HepG2 (cell line): ENCODE measurements at regions not wholly inside any gene's neighbourhood (a gene's known extent, or its start where the extent isn't known, plus 50 kb on each side); places are given as distances from the start of the nearest gene placed in this dataset.

Experiments
- ATAC-seq: fragments of 200-7000 bp; cut with Tn5 transposase; 3 replicates; pipeline ENCODE4 v1.9.1; 2020; ENCODE audit warnings: mild to moderate bottlenecking, moderate library complexity
- BruUV-seq: library from RNA; stranded (reverse); fragments of 400-500 nt; replicated peaks from 2 replicates; lab custom pipeline; 2021; lab: Mats Ljungman, UMichigan
- CTCF ChIA-PET: fragments of 300-600 bp; formaldehyde crosslinking; extraction: SDS; loops from one replicate; lab custom pipeline; 2021; ENCODE audit warnings: low total read pairs, inconsistent platforms, low intra/inter-chr PET ratio; lab: Yijun Ruan, JAX
- POLR2A ChIA-PET: fragments of 350-600 bp; sonication (Branson Sonifier 250); formaldehyde crosslinking; loops from one replicate; lab custom pipeline; 2020; ENCODE audit warnings: antibody characterized with exemption, inconsistent platforms; lab: Yijun Ruan, JAX
- DNase-seq: peaks from one replicate; pipeline ENCODE4 v3.0.0-alpha.2; 2015; ENCODE audit warnings: low spot score
- FAIRE-seq: peaks from 3 replicates; lab custom pipeline; 2011; peaks lifted over from hg19 to GRCh38; lab: Jason Lieb, UNC
- H2AFZ ChIP-seq: one replicate; pipeline ENCODE4 v1.6.1; 2011; ENCODE audit warnings: low read length, inconsistent platforms
- H3K27ac ChIP-seq: fragments of 300-600 bp; 3 replicates; pipeline ENCODE4 v1.8.0; 2011; ENCODE audit warnings: mixed run types, mild to moderate bottlenecking, mixed read lengths, low read length, inconsistent platforms; ENCODE audit not compliant: insufficient read depth; ENCODE audit errors: extremely low read length
- H3K27me3 ChIP-seq, 2 experiments: fragments of 200-600 bp in 1 of 2; 2 replicates in 1 of 2; 3 replicates in 1 of 2; pipeline versions ENCODE4 v1.6.0 to v1.8.0; 2011; ENCODE audit warnings: low read length in 2 of 2, mild to moderate bottlenecking in 2 of 2, moderate library complexity in 2 of 2, inconsistent platforms in 1 of 2; ENCODE audit not compliant: insufficient read depth in 2 of 2, control insufficient read depth in 1 of 2
- H3K36me3 ChIP-seq, 2 experiments: fragments of 200-600 bp in 1 of 2; replicated peaks in 1 of 2; 2 replicates in 1 of 2; 3 replicates in 1 of 2; pipeline versions ENCODE4 v1.5.1 to v1.8.0; 2011; ENCODE audit warnings: low read length in 2 of 2, inconsistent platforms in 1 of 2; ENCODE audit not compliant: insufficient read depth in 2 of 2, control insufficient read depth in 1 of 2
- H3K4me1 ChIP-seq: 2 replicates; pipeline ENCODE4 v1.5.1; 2012; ENCODE audit warnings: low read length, inconsistent platforms; ENCODE audit not compliant: insufficient read depth
- H3K4me2 ChIP-seq: 2 replicates; pipeline ENCODE4 v1.6.0; 2011; ENCODE audit warnings: low read depth, low read length, inconsistent platforms
- H3K4me3 ChIP-seq, 3 experiments: fragments of 200-600 bp in 1 of 3; sonication (generic), shearing (Covaris generic) in 1 of 3; replicated peaks in 1 of 3; 2 replicates each; pipeline ENCODE4 v1.5.1; 2011 to 2016; ENCODE audit warnings: low read length in 3 of 3, inconsistent platforms in 2 of 3, low read depth in 2 of 3, mild to moderate bottlenecking in 2 of 3, control low read depth in 1 of 3, mixed read lengths in 1 of 3; ENCODE audit not compliant: insufficient read depth in 1 of 3
- H3K79me2 ChIP-seq: one replicate; pipeline ENCODE4 v1.6.1; 2011; ENCODE audit warnings: low read length, inconsistent platforms; ENCODE audit not compliant: insufficient read depth
- H3K9ac ChIP-seq: 2 replicates; pipeline ENCODE4 v1.6.0; 2011; ENCODE audit warnings: mild to moderate bottlenecking, low read depth, low read length, inconsistent platforms; ENCODE audit not compliant: insufficient read depth
- H3K9me3 ChIP-seq: 2 replicates; pipeline ENCODE4 v1.5.1; 2012; ENCODE audit warnings: mild to moderate bottlenecking, low read length
- H4K20me1 ChIP-seq: 2 replicates; pipeline ENCODE4 v1.6.0; 2011; ENCODE audit warnings: inconsistent platforms, mild to moderate bottlenecking, low read length, moderate library complexity; ENCODE audit not compliant: insufficient read depth
- ATF2 ChIP-seq: sonication (generic); formaldehyde crosslinking; IDR thresholded peaks from 2 replicates; pipeline ENCODE4 v1.4.0; 2020; ENCODE audit warnings: missing genetic modification reagents
- CREM ChIP-seq, 2 experiments: sonication (generic) in 1 of 2; formaldehyde crosslinking in 1 of 2; IDR thresholded peaks; 2 replicates each; pipeline versions ENCODE4 v1.4.0 to v1.6.1; 2016 to 2020; ENCODE audit warnings: antibody characterized with exemption in 1 of 2, mild to moderate bottlenecking in 1 of 2, missing genetic modification reagents in 1 of 2
- HOXA3 ChIP-seq: sonication (generic); formaldehyde crosslinking; IDR thresholded peaks from 2 replicates; pipeline ENCODE4 v1.5.0; 2020; ENCODE audit warnings: missing genetic modification reagents
- MAFF ChIP-seq: IDR thresholded peaks from 2 replicates; pipeline ENCODE4 v1.6.1; 2011; ENCODE audit warnings: low read depth, low read length, improper control_type of control experiment
- MAFK ChIP-seq, 2 experiments: IDR thresholded peaks in 1 of 2; conservative IDR thresholded peaks in 1 of 2; 2 replicates each; pipeline ENCODE4 v1.6.1; 2011; ENCODE audit warnings: improper control_type of control experiment in 2 of 2, low read length in 2 of 2
- MATR3 ChIP-seq: sonication (generic); formaldehyde crosslinking; IDR thresholded peaks from 2 replicates; pipeline ENCODE4 v1.4.0; 2020; ENCODE audit warnings: missing genetic modification reagents
- RFXANK ChIP-seq: IDR thresholded peaks from 2 replicates; pipeline ENCODE4 v1.6.1; 2016
- SRF ChIP-seq: IDR thresholded peaks from 2 replicates; pipeline ENCODE4 v1.6.1; 2011; ENCODE audit warnings: mild to moderate bottlenecking, low read depth, low read length, moderate library complexity
- ZNF556 ChIP-seq: sonication (generic); formaldehyde crosslinking; IDR thresholded peaks from 2 replicates; pipeline ENCODE4 v1.4.0; 2020; ENCODE audit warnings: mild to moderate bottlenecking, missing genetic modification reagents, borderline replicate concordance
- ZSCAN31 ChIP-seq: sonication (generic); formaldehyde crosslinking; IDR thresholded peaks from 2 replicates; pipeline ENCODE4 v1.5.0; 2020; ENCODE audit warnings: low read depth, mild to moderate bottlenecking, missing genetic modification reagents
- WGBS: methylation state at CpG from one replicate; pipeline ENCODE4 v1.1.6; 2017; ENCODE audit warnings: low lambda C conversion rate; 5-methylcytosine and 5-hydroxymethylcytosine counted together
- in situ Hi-C: cut with HindIII; loops from 2 replicates; pipeline ENCODE4 v1.10.0; 2017; ENCODE audit warnings: low pct_unique_long_range_greater_than_20kb; ENCODE audit not compliant: extremely low pct_ligation_motif_present
- intact Hi-C: fragments of 100-400 bp; cut with micrococcal nuclease; formaldehyde crosslinking; loops from one replicate; pipeline ENCODE4 v1.10.0; 2022; ENCODE audit not compliant: unreplicated experiment

DNA sequence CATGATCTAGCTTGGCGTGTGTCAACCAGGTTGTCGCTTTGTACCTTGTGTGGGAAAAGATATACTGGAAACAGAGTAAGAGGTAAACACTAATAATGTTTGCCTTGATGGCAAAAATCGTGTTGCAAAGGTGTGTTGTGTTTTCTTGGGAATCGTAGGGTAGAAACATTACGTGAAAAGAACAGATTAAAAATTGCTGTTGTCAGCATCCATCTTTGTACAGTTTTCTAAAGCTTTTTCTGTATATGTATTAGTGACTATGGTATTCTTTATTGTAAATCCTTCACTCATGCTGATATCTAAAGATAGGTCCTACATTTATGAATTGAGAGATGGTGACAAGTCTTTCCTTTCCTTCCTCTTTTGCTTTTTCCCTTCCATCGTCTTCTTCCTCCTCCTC lies 116.9 kb downstream of the RPS12 start:
- peaks cover 0 to 10% of the 10 kb centered on the region in 2 experiments; a peak in 2 of 5 replicates for H3K27me3 ChIP-seq
- 25% methylated on average over 6 of the region's 6 CpGs for WGBS
- no peaks in the 10 kb centered on the region for H3K9me3 ChIP-seq
- H3K4me3 ChIP-seq = no peak overlapping the region
- ChIA-PET CTCF (no interaction called here), POLR2A (no interaction called here)
- H3K27ac ChIP-seq = no peak overlapping the region
- ATAC-seq (no peak), FAIRE-seq (no peak), DNase-seq (no peak)
- H3K4me2 ChIP-seq = no peak overlapping the region
- intact Hi-C loops (no loop called here), in situ Hi-C loops (no loop called here)
- H3K79me2 ChIP-seq = no peaks in the 10 kb centered on the region
- H4K20me1 ChIP-seq = no peaks in the 10 kb centered on the region
- H3K36me3 ChIP-seq = no peaks in the 10 kb centered on the region
- TF ChIP-seq CREM (IDR thresholded peaks at IDR 0.05) (no peak), CREM (CRISPR knock-in tag; IDR thresholded peaks at IDR 0.05) (no peak), MATR3 (CRISPR knock-in tag) (no peak), RFXANK (CRISPR knock-in tag) (no peak), ZNF556 (CRISPR knock-in tag) (no peak), ATF2 (CRISPR knock-in tag) (no peak), MAFK (conservative IDR thresholded peaks at IDR 0.05 in 1 of 2, IDR thresholded peaks at IDR 0.05 in 1 of 2; ENCODE audit: low read length in 2 of 2) (peak; percentile 78 to 84), MAFF (peak; percentile 72), SRF (no peak), ZSCAN31 (CRISPR knock-in tag) (no peak), HOXA3 (CRISPR knock-in tag) (no peak)
- BruUV-seq = no TSS peak
- H3K9ac ChIP-seq = no peak overlapping the region
- no peak overlapping the region for H2AFZ ChIP-seq
- H3K4me1 ChIP-seq = no peaks in the 10 kb centered on the region
